HG03460 (cell line): ENCODE measurements at regions not wholly inside any gene's neighbourhood (a gene's known extent, or its start where the extent isn't known, plus 50 kb on each side); places are given as distances from the start of the nearest gene placed in this dataset.

Experiments
- ATAC-seq: cut with Tn5 transposase; IDR thresholded peaks from one replicate; pipeline ENCODE4 v1.9.1; 2021; ENCODE audit not compliant: unreplicated experiment

GRCh38 chr2:180174580-180174979, 167.5 kb upstream of the CWC22 start:
- no peak for ATAC-seq

DNA sequence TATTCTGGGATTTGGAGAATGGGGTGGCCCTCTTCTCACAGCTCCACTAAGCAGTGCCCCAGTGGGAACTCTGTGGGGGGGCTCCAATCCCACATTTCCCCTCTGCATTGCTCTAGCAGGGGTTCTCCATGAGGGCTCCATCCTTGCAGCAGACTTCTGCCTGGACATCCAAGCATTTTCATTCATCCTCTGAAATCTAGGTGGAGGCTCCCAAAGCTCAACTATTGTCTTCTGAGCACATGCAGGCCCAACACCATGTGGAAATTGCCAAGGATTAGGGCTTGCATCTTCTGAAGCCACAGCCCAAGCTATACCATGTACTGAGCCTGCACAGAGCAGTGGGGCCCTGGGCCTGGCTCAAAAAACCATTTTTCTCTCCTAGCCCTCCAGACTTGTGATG, 162.4 kb upstream of the CWC22 start:
- ATAC-seq = no peak

GRCh38 chr2:180161415-180161814, 154.3 kb upstream of the CWC22 start:
- no peak for ATAC-seq

GRCh38 chr2:180159921-180160320, 152.8 kb upstream of the CWC22 start:
- ATAC-seq = no peak

GRCh38 chr2:180158961-180159360, 151.9 kb upstream of the CWC22 start:
- no peak for ATAC-seq

DNA sequence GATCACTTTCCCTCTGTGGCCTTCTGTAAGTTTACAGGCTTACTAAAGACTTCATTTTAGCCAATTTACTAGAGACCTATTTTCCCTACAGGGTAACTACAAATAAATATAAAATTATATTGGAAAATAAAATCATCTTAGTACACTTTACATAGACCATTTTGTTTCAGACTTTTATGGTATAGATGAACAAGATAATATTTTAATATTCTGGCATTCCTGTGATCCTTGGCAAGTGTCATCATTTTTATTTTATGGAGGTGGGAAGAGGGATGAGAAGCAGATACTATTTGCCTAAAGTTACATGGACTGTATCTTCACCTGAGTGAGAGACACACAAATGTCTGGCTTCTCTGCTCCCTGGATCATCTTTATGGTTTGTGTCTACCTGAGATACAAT, 149.6 kb upstream of the CWC22 start:
- no peak for ATAC-seq

DNA sequence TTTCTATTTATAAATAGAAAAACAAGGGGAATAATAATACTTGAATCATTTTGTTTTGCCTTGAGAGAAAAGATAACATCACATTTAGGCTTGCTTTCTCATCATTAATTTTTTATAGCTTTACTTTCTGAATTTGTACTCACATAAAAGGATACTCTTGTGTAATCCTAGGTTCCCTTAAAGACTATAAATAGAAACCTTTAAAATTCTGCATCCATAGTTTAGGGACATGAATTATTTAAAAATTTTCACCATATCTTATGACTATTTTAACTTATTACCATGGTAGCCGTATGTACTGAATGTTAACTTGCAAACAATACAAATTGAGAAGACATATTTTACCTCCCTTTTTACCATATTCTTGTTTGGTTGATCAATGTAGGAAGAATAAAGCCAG, 143.5 kb upstream of the CWC22 start:
- ATAC-seq = no peak

DNA sequence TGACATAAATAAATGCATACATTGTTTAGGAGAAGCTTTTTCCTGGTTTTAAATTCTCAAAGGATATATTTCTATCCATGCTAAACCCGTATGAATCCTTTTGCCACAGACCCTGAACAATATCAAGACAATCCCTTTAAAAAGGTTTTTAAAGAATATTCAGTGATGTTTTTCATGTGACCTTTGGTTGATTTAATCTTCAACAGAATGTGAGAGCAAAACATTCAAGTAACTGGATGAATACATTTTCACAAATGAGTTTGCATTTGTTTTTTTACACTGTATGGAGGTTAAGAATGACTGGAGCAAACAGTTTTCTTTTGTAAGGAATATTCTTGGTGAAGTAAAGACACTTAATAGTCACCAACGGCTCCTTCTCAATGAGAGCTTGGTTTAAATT, 139.4 kb upstream of the CWC22 start:
- no peak for ATAC-seq

GRCh38 chr2:180146114-180146513, 139.0 kb upstream of the CWC22 start:
- ATAC-seq = no peak

DNA sequence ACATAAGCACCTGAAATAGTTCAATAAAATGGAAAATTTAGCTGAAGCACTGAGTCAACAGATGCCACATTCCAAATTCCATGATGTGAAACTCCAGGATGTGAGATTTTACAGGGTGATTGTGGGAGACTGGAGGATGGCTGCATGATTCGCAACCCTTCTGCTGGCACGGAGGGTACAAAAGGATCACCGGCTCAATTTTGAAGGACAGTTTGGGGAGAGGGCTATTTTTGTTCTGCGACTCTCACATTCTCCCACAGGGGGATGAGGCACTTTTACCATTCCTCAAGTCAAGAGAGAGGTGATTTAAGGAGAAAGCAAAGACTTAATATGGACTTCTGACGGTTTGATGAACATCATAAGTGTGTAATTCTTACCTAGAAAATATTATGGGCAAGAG, 138.1 kb upstream of the CWC22 start:
- ATAC-seq = no peak

DNA sequence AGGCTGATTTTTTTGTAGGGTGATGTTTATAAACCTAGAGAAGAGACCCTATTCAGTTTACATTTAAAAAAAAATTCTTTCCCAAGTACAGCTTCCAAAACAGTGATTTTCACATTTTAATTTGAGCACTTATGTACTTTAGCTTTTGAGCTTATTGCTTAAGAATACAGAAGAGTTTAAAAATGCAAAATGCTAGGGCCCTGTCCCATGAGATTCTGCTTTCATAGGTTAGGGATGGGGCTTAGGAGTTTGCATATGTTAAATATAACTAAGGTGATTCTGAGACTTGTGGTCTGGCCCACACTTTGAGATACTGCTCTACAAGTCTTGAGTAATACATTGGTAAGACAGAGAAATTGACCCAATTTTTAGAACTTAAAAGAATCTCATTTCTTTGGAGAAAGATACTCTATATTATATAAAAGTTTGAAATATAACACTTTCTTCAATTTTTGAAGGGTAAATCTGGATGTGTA, 137.3 kb upstream of the CWC22 start:
- ATAC-seq = no peak

GRCh38 chr2:180143633-180144337, 136.7 kb upstream of the CWC22 start:
- ATAC-seq = no peak

DNA sequence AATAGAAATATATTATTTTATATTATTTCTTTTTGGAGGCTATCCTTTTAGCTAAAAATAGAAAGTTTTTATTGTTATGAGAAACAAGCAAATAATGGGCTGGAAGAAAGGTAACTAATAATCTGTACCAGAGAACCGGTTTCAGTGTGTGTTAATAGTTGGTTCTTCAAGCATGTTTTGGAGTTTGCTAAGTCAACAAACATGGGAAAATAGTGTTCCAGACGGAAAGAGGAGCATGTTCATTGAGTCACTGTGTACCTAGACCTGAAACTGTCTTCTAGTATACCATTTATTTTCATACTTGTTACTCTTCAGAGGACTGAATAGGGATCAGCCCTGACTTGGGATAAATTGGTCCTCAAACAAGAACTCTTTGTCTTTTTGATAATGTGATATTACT, 134.5 kb upstream of the CWC22 start:
- no peak for ATAC-seq

GRCh38 chr2:180133736-180134135, 126.6 kb upstream of the CWC22 start:
- ATAC-seq = no peak

DNA sequence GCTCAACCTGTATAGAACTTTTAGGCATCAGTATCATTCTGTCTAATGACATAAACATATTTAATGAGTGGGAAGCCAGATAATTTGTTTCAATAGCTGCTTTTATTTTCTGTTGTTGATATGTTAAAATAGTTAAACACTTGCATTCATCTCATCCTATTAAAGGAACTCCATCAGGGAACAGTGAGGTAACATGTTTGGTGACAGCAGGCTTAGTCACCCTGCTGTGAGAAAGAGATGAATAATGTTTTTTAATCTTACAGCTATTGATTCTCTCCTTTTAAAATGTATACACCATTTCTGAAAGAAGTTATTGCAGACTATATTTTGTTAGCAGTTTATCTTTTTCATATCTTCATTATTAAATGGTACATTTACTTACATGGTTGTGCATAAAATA, 123.3 kb upstream of the CWC22 start:
- no peak for ATAC-seq

DNA sequence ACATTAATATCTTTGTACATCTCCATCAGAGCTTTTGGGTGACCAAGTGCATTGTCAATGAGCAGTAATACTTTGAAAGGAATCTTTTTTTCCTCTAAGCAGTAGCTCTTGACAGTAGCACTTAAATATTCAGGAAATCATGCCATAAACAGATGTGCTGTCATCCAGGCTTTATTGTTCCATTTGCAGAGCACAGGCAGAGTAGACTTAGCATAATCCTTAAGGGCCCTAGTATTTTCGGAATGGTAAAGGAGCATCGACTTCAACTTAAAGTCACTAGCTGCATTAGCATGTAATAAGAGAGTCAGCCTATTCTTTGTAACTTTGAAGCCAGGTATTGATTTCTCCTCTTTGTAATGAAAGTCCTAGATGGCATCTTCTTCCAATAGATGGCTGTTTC, 121.8 kb upstream of the CWC22 start:
- ATAC-seq = no peak

GRCh38 chr2:180125245-180125962, 118.3 kb upstream of the CWC22 start:
- ATAC-seq = peak; percentile 72

- ATAC-seq = peak; percentile 64
These were observed 117.4 kb upstream of the CWC22 start for GRCh38 chr2:180124273-180125139.

- ATAC-seq = no peak
These were observed 115.8 kb upstream of the CWC22 start for GRCh38 chr2:180122874-180123273.

- ATAC-seq = no peak
These were observed 108.6 kb upstream of the CWC22 start for GRCh38 chr2:180115675-180116074.

GRCh38 chr2:180115269-180115668, 108.2 kb upstream of the CWC22 start:
- no peak for ATAC-seq

DNA sequence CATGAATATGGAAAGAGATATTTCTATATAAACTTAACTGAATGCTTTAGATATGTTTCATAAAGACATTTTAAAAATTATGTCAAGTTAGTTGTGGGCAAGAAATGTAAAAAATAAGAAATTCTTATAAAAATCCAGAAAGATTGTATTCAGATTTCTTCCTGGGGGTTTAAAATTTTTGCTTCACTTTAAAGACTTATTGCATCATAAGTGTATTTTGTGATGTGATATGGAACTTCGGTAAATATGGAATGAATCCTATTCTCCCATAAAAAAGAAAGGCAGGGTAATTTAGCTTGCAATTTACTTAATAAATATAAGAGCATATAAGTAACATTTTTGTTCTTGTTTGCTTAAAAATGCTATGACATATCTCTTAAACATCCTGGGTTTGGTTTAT, 104.8 kb upstream of the CWC22 start:
- ATAC-seq = no peak
